GM12873 (cell line): ENCODE measurements at regions not wholly inside any gene's neighbourhood (a gene's known extent, or its start where the extent isn't known, plus 50 kb on each side); places are given as distances from the start of the nearest gene placed in this dataset.

ENCODE experiments used
- CTCF ChIP-seq: IDR thresholded peaks from 2 replicates; pipeline ENCODE4 v1.5.1; 2012; ENCODE audit warnings: low read depth, mild to moderate bottlenecking, moderate library complexity, low read length, control low read depth; ENCODE audit not compliant: insufficient read depth; ENCODE audit errors: missing control alignments

- no peak for TF ChIP-seq CTCF
Observed at GRCh38 chr1:56054959-56055358, 524.4 kb downstream of the PLPP3 start.

GRCh38 chr1:56052041-56052440 lies 527.3 kb downstream of the PLPP3 start:
- no peak for TF ChIP-seq CTCF

- TF ChIP-seq CTCF, result no peak
Observed at GRCh38 chr1:56050911-56051310, 528.5 kb downstream of the PLPP3 start.

DNA sequence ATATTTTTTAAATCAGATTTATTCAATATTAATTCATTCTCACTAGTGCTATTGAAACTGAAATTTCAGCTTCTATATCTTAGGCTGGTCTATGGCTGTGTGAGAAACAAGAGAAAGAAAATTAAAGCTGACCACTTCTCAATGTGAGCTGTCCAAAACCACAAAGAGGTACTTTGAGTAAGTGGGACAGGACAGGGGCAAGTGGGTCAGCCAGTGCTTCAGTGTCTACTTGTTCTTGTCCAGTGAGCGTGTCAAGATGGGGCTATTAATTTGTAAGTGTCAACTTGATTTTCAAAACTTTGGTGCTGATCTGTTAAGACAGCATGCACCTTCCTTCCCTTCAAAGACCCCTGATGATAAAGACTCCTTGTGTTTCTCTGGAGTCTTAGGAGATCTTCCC lies 533.9 kb downstream of the PLPP3 start:
- no peak for TF ChIP-seq CTCF

DNA sequence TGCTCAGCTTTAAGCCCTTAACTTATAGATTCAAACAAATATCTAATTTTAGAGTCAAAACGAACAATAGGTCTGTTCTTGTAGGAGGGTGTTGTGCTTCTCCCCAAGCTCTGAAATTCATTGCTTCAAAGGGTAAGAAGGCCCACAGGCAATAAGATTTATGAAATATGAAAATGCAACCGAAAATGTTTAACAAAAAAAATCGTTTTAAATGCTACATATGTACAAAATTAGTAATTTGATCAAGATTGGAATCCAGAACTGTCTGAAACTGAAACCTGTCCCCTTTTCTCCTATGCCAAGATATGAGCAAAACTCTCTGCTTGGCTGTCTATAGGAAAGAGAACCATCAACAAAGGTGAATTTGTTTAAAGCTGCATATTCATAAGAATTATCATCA lies 534.3 kb downstream of the PLPP3 start:
- no peak for TF ChIP-seq CTCF

DNA sequence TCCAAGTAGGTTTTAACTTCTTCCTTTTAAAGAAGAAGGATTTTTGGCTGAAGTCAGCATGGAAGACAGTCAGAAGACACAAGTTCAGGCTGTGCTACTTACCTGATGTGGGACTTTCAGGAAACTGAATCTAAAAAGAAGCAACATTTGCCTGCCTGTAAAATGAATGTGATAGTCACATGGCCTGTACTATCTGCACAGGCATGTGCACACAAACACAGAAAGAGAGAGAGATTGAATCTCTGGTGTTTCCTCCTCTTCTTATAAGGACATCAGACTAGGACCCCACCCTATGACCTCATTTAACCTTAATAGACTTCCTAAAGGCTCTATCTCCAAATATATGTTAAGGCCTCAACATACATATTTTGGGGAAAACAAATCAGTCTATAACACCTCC lies 542.9 kb downstream of the PLPP3 start:
- no peak for TF ChIP-seq CTCF

GRCh38 chr1:56034847-56035481 lies 544.4 kb downstream of the PLPP3 start:
- no peak for TF ChIP-seq CTCF
